ENCODE measurements at regions not wholly inside any gene's neighbourhood (a gene's known extent, or its start where the extent isn't known, plus 50 kb on each side); places are given as distances from the start of the nearest gene placed in this dataset.
A peak's percentile ranks its signal among the peaks of the same experiment; 100 is the strongest.

GRCh38 chr3:187899246-187899645 lies 154.0 kb upstream of the BCL6 start:
- no peak for TF ChIP-seq CTCF (IDR thresholded peaks at IDR 0.05; ENCODE audit: insufficient read depth, low read depth, low read length, missing control alignments)
- no peak for DNase-seq (ENCODE audit: low read depth)
- H3K4me3 ChIP-seq (ENCODE audit: low read depth, low read length), result no peak overlapping the region

- no peak overlapping the region for H3K4me3 ChIP-seq (ENCODE audit: low read depth, low read length)
- DNase-seq (ENCODE audit: low read depth), result peak; percentile 10
- no peak for TF ChIP-seq CTCF (IDR thresholded peaks at IDR 0.05; ENCODE audit: insufficient read depth, low read depth, low read length, missing control alignments)
Measured at GRCh38 chr3:187900993-187901755, 155.9 kb upstream of the BCL6 start.

- DNase-seq (ENCODE audit: low read depth), result peak; percentile 37
- no peak overlapping the region for H3K4me3 ChIP-seq (ENCODE audit: low read depth, low read length)
- TF ChIP-seq CTCF (IDR thresholded peaks at IDR 0.05; ENCODE audit: insufficient read depth, low read depth, low read length, missing control alignments), result no peak
Measured at GRCh38 chr3:187902041-187902471, 156.8 kb upstream of the BCL6 start.

- no peak for TF ChIP-seq CTCF (IDR thresholded peaks at IDR 0.05; ENCODE audit: insufficient read depth, low read depth, low read length, missing control alignments)
- no peak for DNase-seq (ENCODE audit: low read depth)
- H3K4me3 ChIP-seq (ENCODE audit: low read depth, low read length), result no peak overlapping the region
Measured at GRCh38 chr3:187902936-187903335, 157.7 kb upstream of the BCL6 start.

- TF ChIP-seq CTCF (IDR thresholded peaks at IDR 0.05; ENCODE audit: insufficient read depth, low read depth, low read length, missing control alignments), result no peak
- DNase-seq (ENCODE audit: low read depth), result no peak
- H3K4me3 ChIP-seq (ENCODE audit: low read depth, low read length), result no peak overlapping the region
Measured at GRCh38 chr3:187903697-187904096, 158.4 kb upstream of the BCL6 start.

GRCh38 chr3:187906416-187906815 lies 161.1 kb upstream of the BCL6 start:
- H3K4me3 ChIP-seq (ENCODE audit: low read depth, low read length), result no peak overlapping the region
- no peak for TF ChIP-seq CTCF (IDR thresholded peaks at IDR 0.05; ENCODE audit: insufficient read depth, low read depth, low read length, missing control alignments)
- DNase-seq (ENCODE audit: low read depth), result no peak

GRCh38 chr3:187906920-187907319 lies 161.7 kb upstream of the BCL6 start:
- TF ChIP-seq CTCF (IDR thresholded peaks at IDR 0.05; ENCODE audit: insufficient read depth, low read depth, low read length, missing control alignments), result no peak
- DNase-seq (ENCODE audit: low read depth), result no peak
- H3K4me3 ChIP-seq (ENCODE audit: low read depth, low read length), result no peak overlapping the region
